Inferior parietal cortex (tissue), 1 donor: ENCODE measurements at regions not wholly inside any gene's neighbourhood (a gene's known extent, or its start where the extent isn't known, plus 50 kb on each side); places are given as distances from the start of the nearest gene placed in this dataset.

ENCODE experiments used
- DNase-seq: peaks from one replicate; pipeline ENCODE4 v3.0.0-alpha.2; 2016; ENCODE audit errors: extremely low spot score

DNA sequence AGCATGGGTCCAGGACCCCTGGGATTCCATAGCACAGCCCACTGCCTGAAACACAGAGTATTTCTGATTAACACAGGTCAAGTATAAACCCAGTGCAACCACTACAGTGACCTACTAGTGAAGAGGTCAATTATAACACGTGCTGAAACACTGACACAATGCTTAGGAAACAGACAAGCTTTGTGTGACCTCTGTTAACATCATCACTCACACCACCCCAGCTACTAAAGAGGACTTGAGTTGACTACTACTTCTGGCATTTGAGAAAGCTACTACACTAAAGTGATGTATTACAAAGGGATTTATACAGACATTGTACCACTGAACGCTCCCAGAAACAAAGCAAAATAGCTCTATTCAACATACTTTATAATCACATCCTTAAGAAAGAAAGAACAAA, 1935.9 kb upstream of the PCDH20 start:
- DNase-seq = no peak

DNA sequence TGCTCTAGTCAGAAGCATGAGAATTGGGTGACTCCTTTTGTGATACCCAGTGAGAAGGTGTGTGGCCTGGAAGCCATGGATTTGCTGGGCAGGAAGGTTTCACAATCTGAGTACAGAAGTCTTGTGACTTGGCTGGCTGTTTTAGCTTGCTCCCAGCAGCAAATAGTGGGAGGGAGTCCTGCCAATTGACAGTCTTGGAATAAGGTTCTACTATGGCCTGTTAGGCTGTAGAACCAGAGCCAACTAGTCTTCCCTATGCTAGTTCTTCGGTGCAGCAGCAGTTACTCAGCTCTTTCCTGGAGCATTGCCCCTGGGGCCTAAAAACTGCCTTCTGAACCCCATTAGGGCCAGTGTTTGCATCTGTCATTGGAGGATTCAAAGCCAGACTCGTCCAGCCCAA, 1935.4 kb upstream of the PCDH20 start:
- no peak for DNase-seq

DNA sequence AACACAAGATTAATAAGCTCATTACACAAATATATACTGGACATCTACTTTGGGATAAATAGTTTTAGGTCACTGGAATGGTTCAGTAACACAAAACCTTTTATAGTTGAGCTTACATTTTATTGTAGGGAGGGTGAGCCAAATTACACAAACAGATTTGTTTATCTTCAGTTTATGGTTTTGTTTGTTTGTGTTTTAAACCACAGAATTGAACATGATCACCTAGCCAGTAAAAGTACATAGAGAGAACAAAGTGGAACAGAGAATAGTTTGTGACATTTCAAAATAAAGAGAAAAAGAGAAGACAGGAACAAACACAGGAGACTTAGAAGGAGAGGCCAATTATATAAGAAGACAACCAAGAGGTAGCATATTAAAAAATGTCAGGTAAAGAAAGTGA, 1930.2 kb upstream of the PCDH20 start:
- no peak for DNase-seq

DNA sequence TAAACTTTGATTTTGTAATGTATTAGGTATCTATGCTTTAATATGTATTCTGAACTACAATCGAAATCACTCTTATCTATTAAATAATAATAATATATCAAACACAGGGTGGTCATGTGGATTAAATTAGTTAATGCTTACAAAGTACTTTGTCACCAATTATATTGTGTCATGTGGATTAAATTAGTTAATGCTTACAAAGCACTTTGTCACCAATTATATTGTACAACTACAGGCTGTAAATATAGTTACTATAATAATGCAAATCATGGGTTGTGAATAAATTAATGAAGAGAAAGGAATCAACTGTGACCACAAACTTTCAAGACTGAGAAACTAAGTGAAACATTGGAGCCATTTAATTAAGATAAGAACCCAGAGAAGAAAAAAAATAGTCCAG, 1929.1 kb upstream of the PCDH20 start:
- DNase-seq = no peak

DNA sequence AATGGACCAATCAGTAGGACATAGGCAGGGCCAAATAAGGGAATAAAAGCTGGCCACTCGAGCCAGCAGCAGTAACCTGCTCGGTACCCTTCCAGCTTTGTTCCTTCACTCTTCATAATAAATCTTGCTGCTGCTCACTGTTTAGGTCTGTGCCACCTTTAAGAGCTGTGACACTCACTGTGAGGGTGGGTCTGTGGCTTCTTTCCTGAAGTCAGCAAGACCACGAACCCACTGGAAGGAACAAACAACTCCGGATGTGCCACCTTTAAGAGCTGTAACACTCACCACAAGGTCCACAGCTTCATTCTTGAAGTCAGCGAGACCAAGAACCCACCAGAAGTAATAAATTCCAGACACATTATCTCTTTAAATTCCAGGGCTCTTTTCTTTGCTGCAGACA, 1922.3 kb upstream of the PCDH20 start:
- no peak for DNase-seq

DNA sequence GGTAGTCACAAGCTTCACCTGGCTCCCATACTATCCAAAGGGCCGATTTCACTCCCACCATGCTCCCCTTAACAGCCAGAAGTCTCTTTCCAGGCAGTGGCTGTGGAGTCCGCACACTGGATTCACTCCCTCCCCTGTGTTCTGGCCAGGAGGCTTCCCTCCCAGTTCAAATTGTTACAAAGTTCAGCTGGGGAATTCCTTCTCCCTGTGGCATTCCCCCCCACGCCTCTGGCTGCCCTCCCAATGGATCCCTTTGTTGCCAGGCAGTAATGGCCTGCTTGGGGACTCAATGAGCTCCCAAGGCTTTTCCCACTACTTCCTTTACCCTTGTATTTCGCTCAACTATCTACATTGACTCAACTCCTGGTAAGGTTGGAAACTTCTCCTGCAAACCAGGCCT, 1921.4 kb upstream of the PCDH20 start:
- DNase-seq = no peak

DNA sequence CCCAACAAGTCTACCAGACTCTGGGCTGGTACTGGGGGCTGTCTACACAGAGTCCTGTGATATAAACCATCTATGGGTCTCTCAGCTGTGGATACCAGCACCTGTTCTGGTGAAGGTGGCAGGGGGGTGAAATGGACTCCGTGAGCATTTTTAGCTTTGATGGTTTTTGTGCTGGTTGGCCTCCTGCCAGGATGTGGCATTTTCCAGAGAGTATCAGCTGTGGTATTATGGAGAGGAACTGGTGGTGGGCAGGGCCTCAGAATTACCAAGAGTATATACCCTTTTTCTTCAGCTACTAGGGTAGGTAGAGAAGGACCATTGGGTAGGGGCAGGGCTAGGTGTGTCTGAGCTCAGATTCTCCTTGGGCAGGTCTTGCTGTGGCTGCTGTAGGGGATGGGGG, 1920.9 kb upstream of the PCDH20 start:
- no peak for DNase-seq

DNA sequence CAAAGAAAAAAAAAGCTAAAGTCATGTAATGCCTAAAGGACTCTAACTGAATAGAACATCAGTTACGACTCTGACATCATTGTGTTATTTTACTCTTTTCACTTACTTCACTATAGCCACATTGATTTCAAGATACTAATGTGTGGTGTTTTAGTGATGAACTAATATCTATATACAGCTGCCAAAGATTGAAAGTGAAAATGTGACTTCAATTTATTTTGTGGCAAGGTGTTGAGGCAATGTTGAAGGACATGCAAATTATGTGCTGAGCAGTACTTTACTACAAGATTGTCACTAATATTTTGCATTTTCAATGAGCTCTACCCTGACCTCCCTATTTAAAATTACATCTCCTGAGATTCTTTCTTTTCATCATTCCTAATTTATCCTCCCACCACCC, 1911.9 kb upstream of the PCDH20 start:
- DNase-seq = no peak

DNA sequence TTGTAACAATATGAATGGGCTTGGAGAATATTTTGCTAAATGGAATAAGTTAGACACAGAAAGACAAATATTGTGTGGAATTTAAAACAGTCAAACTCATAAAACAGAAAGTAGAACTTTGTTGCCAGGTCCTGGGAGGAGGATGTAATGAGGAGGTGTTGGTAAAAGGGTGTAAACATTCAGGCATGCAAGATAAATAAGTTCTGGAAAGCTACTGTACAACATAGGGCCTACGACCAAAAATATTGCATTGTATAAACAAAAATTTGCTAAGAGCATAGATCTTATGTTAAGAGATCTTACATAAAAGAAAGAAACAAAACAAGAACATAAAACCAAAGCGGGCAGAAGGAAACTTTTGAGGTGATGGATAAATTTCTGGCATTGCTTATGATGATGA, 1907.8 kb upstream of the PCDH20 start:
- no peak for DNase-seq

DNA sequence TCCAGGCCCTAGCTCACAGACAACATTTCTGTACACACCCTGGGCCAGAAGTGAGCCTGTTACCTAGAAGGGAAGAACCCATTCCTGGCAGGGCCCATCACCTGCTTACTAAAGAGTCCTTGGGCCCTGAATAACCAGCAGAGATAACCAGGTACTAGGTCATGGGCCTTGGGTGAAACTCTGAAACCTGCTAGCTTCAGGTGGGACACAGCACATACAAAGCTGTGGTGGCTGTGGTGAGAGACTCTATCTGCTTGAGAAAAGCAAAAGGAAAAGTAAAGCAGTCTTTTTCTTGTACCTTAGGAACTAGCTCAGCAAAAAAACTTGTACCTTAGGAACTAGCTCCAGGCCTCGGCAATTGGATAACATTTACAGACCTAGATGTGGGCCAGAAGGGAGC, 1895.9 kb upstream of the PCDH20 start:
- no peak for DNase-seq

DNA sequence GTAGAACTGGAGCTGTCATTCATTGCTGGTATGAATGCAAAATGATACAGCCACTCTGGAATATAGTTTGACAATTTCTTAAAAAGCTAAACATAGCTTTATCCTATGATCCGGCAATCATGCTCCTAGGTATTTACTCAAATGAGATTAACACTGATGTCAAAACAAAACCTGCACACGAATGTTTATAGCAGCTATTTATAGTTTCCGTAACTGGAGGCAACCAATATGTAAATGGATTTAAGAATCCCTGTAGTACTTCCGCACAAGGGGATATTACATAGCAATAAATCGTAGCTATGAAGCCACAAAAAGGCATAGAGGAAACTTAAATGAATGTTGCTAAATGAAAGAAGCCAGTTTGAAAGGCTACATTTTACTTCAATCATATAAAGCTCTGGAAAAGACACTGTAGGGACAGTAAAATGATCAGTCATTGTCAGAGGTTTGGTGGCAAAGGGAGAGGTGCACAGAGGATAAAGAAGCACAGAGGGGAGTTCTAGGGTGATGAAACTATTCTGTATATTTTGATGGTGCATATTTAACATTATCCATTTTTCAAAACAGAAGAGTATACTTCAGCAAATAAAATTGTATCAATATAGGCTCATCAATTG, 1893.0 kb upstream of the PCDH20 start:
- no peak for DNase-seq

DNA sequence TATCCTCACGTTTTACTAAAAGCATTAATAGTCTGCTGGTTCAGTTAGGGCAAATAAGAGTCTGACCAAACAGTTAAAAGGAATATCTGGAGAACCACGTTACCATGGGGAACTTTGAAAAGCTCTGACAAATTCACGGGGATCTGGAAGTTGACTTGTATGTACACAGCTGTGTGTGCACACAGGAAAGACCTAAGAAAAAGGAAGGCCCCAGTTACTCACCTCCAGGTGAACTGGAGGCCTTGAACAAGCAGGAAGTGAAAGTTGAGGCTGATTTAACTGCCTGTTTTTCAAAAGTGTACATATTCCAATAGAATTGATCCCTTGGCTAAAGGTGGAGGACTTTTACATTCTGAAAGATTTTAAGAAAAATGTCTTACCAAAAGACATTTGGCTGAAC, 1891.6 kb upstream of the PCDH20 start:
- no peak for DNase-seq

DNA sequence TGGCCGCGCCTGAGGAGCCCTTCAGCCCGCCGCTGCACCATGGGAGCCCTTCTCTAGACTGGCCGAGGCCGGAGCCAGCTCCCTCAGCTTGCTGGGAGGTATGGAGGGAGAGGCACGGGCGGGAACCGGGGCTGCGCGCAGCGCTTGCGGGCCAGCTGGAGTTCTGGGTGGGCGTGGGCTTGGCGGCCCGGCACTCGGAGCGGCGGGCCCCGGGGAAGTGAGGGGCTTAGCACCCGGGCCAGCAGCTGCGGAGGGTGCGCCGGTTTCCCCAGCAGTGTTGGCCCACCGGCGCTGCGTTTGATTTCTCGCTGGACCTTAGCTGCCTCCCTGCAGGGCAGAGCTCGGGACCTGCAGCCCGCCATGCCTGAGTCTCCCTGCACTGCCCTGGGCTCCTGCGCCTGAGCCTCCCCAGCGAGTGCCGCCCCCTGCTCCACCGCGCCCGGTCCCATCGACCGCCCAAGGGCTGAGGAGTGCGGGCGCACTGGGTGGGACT, 1890.0 kb upstream of the PCDH20 start:
- no peak for DNase-seq

DNA sequence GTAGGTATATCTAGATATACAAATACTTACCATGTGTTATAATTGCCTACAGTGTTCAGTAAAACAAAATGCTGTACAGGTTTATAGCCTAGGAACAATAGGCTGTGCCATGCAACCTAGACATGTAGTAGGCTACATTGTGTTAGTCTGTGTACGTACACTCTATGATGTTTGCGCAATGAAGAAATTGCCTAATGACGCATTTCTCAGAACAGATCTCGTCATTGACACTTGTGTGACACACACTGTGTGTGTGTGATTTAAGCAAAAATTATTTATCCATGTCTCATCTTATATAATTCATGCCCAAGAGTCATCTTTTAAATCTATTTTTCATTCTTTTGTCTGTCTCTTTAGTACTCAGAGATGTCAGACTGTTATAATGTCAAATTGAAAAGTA, 1888.8 kb upstream of the PCDH20 start:
- no peak for DNase-seq

DNA sequence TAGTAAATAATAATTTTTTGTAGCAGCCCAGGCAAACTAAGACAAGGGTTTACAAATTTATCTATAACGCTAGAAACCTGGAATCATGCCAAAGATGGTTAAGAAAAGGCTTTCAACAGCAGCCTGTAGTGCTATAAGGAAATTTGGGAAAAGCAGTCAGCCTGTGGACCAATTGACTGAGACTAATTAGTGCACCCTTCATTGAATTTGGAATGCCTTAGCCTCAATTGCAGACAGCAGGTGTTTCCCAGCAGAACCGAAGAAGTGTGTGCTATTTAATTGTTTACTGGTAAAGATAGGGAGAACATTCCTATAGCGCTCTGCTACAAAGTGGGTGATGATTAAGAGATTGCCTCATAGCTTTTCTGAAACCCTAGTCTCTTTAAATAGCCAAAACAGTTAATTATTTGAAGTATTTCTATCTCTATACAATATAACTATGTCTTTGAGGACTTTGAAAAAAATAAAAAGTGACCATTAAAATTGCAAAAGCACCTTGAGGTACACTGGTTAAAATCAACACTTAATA, 1884.3 kb upstream of the PCDH20 start:
- DNase-seq = no peak

DNA sequence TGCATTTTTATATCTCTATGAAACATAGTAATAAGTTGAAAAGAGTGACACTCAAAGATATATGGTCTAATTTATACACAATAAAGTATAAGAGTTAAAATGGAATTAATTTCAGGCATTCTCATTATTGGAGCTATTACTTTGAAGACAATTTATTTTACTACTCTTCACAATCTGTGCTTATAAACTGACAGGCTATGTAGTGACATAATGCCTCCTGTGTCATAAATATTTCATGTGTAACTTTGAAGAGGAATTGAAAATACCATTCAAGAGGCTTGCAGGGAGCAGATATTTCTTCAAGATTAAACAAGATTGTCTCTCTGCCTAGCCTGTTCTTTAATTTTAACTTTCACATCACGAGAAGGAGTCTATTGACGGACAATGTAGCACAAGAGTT, 1881.5 kb upstream of the PCDH20 start:
- DNase-seq = no peak

DNA sequence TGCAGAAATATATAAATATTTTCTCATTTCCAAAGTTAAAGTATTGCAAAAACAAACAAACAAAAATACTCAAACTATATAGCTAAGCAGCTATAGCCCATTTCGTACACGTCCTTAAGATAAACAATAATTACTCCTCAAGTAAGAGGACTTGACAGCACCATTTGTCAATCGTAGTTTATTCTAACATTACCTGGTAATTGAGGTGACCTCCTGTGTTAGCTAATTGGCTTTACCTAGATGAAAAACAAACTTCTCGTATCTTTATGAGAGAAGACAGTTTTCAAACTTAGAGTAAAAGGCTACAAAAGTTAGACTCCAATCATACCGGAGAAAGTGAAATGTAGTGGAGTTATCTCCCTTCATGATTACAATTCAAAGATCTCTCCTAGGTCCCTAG, 1876.1 kb upstream of the PCDH20 start:
- no peak for DNase-seq

DNA sequence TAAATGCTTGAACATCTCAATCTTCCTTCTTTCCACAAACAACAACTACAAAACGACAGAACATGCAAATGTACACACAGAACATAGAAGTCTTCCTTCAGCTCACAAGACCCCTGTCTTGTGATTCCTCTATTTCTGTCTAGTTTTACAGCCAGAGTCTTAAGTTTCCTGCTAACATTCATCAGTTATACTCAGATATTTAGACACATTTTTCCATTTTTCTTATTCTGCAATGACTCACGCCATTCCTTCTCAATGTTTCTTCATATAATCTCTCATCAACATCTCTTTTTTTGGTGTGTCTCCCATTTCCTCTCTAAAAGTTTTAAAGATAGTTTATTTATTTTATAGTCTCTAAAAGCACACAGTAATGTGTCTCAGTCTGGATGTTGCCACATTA, 1872.9 kb upstream of the PCDH20 start:
- DNase-seq = no peak

DNA sequence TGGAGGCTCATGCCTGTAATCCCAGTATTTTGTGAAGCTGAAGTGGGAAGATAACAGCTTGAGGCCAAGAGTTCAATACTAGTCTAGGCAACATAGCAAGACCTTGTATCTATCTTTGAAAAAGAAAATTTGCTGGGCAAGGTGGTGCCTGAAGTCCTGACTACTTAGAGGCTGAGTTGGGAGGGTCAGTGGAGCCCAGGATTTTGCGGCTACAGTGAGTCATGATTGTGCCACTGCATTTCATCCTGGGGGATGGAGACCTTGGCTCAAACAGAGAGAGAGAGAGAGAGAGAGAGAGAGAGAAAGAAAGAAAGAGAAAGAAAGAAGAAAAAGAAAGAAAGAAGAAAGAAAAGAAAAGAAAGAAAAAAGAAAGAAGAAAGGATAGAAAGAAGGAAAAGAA, 1872.3 kb upstream of the PCDH20 start:
- DNase-seq = no peak

DNA sequence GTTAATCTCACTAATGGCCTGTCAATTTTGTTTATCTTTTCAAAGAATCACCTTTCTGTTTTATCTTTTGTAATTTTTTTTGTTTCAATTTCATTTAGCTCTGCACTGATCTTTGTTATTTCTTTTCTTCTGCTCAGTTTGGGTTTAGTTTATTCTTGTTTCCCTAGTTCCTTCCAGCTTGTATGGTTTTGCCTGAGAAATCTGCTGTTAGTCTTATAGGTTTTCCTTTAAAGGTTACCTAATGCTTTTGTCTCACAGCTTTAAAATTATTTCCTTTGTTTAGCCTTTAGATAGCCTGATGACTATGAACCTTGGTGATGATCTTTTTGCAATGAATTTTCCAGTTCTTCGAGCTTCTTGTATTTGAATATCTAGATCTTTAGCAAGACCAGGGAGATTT, 1869.8 kb upstream of the PCDH20 start:
- DNase-seq = no peak

DNA sequence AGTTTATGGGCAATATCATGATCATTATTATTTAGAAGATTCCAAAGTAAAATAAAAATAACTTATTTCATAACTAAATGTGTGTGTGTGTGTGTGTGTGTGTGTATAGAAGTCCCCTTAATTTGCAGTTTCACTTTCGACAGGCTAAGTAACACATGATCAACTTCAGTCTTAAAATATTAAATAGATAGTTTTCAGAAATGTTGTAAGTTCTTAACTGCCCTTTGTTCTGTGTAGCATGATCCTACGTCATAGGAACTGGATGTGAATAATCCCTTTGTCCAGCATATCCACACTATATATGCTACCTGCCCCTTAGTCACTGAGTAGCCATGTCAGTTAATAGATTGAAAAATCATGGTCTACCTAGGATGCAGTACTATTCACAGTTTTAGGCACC, 1863.5 kb upstream of the PCDH20 start:
- no peak for DNase-seq

DNA sequence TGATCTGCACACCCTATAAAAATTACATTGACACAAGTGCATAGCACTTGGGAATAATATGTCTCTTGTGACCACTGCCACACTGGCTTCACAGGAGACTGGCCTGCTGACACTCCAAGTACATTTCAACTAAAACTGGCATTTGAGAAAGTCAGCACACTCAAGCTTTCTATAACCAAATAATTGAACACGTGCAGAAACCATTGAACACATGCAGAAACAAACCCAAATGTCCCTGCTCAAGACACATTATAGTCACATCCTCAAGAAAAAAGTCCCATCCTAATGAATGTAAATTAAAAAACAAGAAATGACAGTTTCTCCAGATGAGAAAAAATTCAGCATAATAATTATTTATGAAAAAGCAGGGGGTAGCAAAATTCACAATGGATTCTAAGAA, 1859.1 kb upstream of the PCDH20 start:
- no peak for DNase-seq

DNA sequence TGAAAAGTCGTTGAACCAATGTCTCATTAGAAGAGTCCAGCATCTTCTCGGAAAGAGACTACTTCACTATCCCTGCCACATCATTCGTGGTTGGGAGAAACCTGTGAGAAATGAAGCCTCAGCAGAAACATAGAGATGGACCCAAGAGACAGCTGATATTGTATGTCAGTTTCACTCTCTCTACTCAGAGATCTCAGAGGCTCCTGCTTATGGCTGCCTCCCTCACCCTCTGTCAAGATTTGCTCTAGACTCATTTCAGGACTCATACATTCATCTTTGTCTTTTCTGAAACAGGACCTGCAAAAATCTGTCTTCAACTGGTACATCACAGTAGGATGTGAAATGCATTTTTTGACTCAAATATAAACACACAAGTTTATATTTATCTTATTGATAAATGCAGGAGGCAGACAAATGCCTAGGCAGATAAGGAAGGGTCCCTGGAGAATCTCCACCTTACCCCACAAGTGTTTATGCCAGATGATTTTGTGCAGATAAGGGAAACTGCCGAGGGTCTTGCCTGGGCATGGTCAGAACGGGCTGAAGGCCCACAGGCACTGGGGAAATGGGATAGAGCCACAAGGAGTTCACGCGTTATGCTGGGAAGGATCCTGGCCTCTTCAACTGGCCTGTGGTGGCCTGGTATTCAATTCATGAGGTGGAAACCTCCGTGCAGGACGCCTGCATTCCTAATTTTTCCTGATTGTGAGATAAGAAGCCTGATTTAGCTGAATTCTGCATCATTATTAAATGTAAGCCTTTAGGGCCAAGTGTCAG, 1834.0 kb upstream of the PCDH20 start:
- DNase-seq = no peak
